Right hindlimb (tissue), 1 donor: ENCODE measurements at regions not wholly inside any gene's neighbourhood (a gene's known extent, or its start where the extent isn't known, plus 50 kb on each side); places are given as distances from the start of the nearest gene placed in this dataset.
"Not testable (repeated sequence)": the region's sequence is repeated elsewhere in the genome, so short reads cannot be mapped to it uniquely, and the experiment has no call there.

Experiments used
- DNase-seq: peaks from one replicate; pipeline ENCODE4 v3.0.0-alpha.2; 2018

GRCh38 chr9:73053543-73053942 is 98.1 kb upstream of the ANXA1 start:
- no peak for DNase-seq

GRCh38 chr9:73050887-73051550 is 98.2 kb upstream of the ALDH1A1 start:
- no peak for DNase-seq

GRCh38 chr9:73050065-73050816 is 97.4 kb upstream of the ALDH1A1 start:
- no peak for DNase-seq

- DNase-seq, result no peak
These were observed 96.4 kb upstream of the ALDH1A1 start for GRCh38 chr9:73049280-73049679.

- no peak for DNase-seq
These were observed 93.9 kb upstream of the ALDH1A1 start for GRCh38 chr9:73046769-73047168.

- DNase-seq, result not testable (repeated sequence)
These were observed 91.9 kb upstream of the ALDH1A1 start for GRCh38 chr9:73044776-73045175.

- DNase-seq, result no peak
These were observed 89.3 kb upstream of the ALDH1A1 start for GRCh38 chr9:73042155-73042554.

- DNase-seq, result peak; percentile 73
These were observed 86.7 kb upstream of the ALDH1A1 start for GRCh38 chr9:73039271-73040263.

GRCh38 chr9:73038613-73039012 is 85.8 kb upstream of the ALDH1A1 start:
- DNase-seq, result peak; percentile 61

GRCh38 chr9:73038089-73038509 is 85.2 kb upstream of the ALDH1A1 start:
- no peak for DNase-seq

- no peak for DNase-seq
These were observed 84.8 kb upstream of the ALDH1A1 start for GRCh38 chr9:73037613-73038012.

- no peak for DNase-seq
These were observed 82.1 kb upstream of the ALDH1A1 start for GRCh38 chr9:73034962-73035361.

- DNase-seq, result no peak
These were observed 78.5 kb upstream of the ALDH1A1 start for GRCh38 chr9:73031350-73031749.

GRCh38 chr9:73030370-73031030 is 77.6 kb upstream of the ALDH1A1 start:
- DNase-seq, result no peak

- DNase-seq, result no peak
These were observed 76.5 kb upstream of the ALDH1A1 start for GRCh38 chr9:73029346-73029745.

GRCh38 chr9:73026375-73026774 is 73.5 kb upstream of the ALDH1A1 start:
- no peak for DNase-seq

GRCh38 chr9:73024601-73025034 is 71.8 kb upstream of the ALDH1A1 start:
- no peak for DNase-seq

GRCh38 chr9:73023025-73023541 is 70.2 kb upstream of the ALDH1A1 start:
- DNase-seq, result peak; percentile 55

- no peak for DNase-seq
These were observed 69.5 kb upstream of the ALDH1A1 start for GRCh38 chr9:73022353-73022752.

- DNase-seq, result no peak
These were observed 68.0 kb upstream of the ALDH1A1 start for GRCh38 chr9:73020877-73021276.

- DNase-seq, result no peak
These were observed 61.2 kb upstream of the ALDH1A1 start for GRCh38 chr9:73014011-73014410.

- DNase-seq, result no peak
These were observed 59.1 kb upstream of the ALDH1A1 start for GRCh38 chr9:73011956-73012355.
